ENCODE measurements at regions not wholly inside any gene's neighbourhood (a gene's known extent, or its start where the extent isn't known, plus 50 kb on each side); places are given as distances from the start of the nearest gene placed in this dataset.

DNA sequence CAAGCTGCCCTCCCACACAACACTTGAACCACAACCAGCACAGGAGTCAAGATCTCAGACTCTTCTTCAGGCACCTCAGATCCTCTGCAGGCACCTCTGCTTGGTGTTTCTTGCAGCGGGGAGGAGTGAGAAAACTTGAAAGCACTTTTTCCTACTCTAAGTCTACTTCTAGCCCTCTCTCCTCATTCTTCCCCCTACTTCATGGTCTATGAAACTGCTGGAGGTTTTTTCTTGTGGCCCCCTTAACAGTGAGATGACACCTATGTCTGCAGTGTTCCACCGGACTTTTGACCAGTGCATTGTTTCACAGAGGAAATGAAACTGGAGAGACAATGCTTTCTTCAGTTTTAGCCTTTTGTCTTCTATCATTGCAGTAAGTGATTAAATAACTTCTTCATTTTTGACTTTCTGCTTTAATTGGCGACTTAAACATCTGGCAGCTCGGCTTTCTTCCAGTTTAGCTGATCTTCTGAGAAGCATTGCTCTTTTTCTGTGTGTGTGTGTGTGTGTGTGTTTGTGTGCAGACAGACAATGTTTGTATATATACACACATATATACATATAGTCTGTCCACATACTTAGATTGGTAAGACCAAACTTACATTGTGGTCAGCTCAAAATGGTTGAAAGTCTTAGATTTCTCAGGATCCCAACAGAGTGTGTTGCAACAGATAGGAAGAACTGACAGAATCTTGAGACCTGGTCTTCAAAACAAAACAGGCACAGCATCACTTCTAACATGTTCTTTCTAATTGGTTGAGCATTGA is 1474.0 kb upstream of the TMEFF2 start:
- TF ChIP-seq, protein P1, sequence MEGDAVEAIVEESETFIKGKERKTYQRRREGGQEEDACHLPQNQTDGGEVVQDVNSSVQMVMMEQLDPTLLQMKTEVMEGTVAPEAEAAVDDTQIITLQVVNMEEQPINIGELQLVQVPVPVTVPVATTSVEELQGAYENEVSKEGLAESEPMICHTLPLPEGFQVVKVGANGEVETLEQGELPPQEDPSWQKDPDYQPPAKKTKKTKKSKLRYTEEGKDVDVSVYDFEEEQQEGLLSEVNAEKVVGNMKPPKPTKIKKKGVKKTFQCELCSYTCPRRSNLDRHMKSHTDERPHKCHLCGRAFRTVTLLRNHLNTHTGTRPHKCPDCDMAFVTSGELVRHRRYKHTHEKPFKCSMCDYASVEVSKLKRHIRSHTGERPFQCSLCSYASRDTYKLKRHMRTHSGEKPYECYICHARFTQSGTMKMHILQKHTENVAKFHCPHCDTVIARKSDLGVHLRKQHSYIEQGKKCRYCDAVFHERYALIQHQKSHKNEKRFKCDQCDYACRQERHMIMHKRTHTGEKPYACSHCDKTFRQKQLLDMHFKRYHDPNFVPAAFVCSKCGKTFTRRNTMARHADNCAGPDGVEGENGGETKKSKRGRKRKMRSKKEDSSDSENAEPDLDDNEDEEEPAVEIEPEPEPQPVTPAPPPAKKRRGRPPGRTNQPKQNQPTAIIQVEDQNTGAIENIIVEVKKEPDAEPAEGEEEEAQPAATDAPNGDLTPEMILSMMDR (IDR thresholded peaks at IDR 0.05; ENCODE audit: insufficient read depth, low read depth, low read length), result no peak
- TF ChIP-seq EZH2 (IDR thresholded peaks at IDR 0.05; ENCODE audit: insufficient read depth, low read length), result no peak
